ENCODE measurements at regions not wholly inside any gene's neighbourhood (a gene's known extent, or its start where the extent isn't known, plus 50 kb on each side); places are given as distances from the start of the nearest gene placed in this dataset.

DNA sequence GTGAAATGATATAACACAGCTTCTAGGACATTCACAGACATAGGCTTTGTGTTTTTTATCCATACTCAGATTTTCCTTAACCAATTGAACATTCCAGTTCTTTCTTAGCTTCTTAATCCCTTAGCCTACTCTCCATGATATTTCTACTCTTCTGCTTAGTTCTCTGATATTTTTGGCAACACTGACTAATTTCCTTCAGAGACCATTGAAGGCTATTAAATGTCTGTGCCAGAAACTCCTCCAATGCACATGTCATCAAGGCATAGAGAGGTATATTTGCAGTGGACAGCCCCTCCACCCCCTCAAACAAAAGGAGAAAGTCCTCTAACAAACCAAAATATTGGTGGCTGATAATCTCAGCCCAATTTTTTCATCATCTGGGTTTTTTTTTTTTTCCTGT lies 105.9 kb upstream of the TSC22D2 start:
- H3K9me1 ChIP-seq (ENCODE audit: control insufficient read depth, insufficient read depth, low read length): no peaks in the 10 kb centered on the region
- no TSS peak for BruUV-seq (replicated peaks)
- H3K27ac ChIP-seq (ENCODE audit: extremely low read depth, low read depth, low read length): no peak overlapping the region
- FAIRE-seq (no peak), ATAC-seq (no peak), DNase-seq (ENCODE audit: extremely low read depth in 1 of 4, low spot score in 3 of 4) (no peak)
- no peak for TF ChIP-seq SRSF3 (IDR thresholded peaks at IDR 0.05; ENCODE audit: insufficient read depth, low read length)
- TF ChIP-seq HOXB6 (CRISPR knock-in tag; IDR thresholded peaks at IDR 0.05; ENCODE audit: borderline replicate concordance): no peak
- no peak for TF ChIP-seq NR1H2 (CRISPR knock-in tag; IDR thresholded peaks at IDR 0.05)
- no peak for TF ChIP-seq ILK (tag; IDR thresholded peaks at IDR 0.05; ENCODE audit: borderline replicate concordance, low read depth)
- no peak for TF ChIP-seq SP1 (CRISPR knock-in tag; IDR thresholded peaks at IDR 0.05)
- no peaks in the 10 kb centered on the region for H3K9me3 ChIP-seq (replicated peaks; ENCODE audit: control insufficient read depth, insufficient read depth, low read depth, low read length)
- ChIA-PET CTCF (ENCODE audit: low intra/inter-chr PET ratio) (no interaction called here), POLR2A (interaction anchor here (1.3 kb wide), 1 partner anchor 14 kb away, joined by 4 read pairs; no protein-coding TSS in a partner anchor)
- H3K4me2 ChIP-seq (ENCODE audit: insufficient read depth, low read length): no peak overlapping the region
- no peak overlapping the region for H2AFZ ChIP-seq (ENCODE audit: low read depth, low read length)
- no peaks in the 10 kb centered on the region for H3K36me3 ChIP-seq (ENCODE audit: control insufficient read depth, insufficient read depth, low read length)
- H3K9ac ChIP-seq (ENCODE audit: insufficient read depth in 1 of 2, low read depth in 2 of 2, low read length in 2 of 2): no peak overlapping the region
- no peaks in the 10 kb centered on the region for H3K79me2 ChIP-seq (ENCODE audit: control insufficient read depth, insufficient read depth, low read length)
- in situ Hi-C loops (cut with MboI) (no loop called here), intact Hi-C loops (cut with micrococcal nuclease) (loop anchor here (5.0 kb wide), 1 partner anchor 105 kb away; the partner anchor contains the start of gene TSC22D2)
- no peaks in the 10 kb centered on the region for H3K27me3 ChIP-seq (ENCODE audit: control insufficient read depth in 2 of 2, insufficient read depth in 2 of 2, low read length in 2 of 2)
- no peaks in the 10 kb centered on the region; a peak in 1 of 5 replicates for H3K4me1 ChIP-seq (replicated peaks in 1 of 2; ENCODE audit: control insufficient read depth in 2 of 2, insufficient read depth in 2 of 2, low read length in 2 of 2)
- no peaks in the 10 kb centered on the region for H4K20me1 ChIP-seq (replicated peaks; ENCODE audit: control insufficient read depth, insufficient read depth, low read length)
- no peak overlapping the region for H3K4me3 ChIP-seq

DNA sequence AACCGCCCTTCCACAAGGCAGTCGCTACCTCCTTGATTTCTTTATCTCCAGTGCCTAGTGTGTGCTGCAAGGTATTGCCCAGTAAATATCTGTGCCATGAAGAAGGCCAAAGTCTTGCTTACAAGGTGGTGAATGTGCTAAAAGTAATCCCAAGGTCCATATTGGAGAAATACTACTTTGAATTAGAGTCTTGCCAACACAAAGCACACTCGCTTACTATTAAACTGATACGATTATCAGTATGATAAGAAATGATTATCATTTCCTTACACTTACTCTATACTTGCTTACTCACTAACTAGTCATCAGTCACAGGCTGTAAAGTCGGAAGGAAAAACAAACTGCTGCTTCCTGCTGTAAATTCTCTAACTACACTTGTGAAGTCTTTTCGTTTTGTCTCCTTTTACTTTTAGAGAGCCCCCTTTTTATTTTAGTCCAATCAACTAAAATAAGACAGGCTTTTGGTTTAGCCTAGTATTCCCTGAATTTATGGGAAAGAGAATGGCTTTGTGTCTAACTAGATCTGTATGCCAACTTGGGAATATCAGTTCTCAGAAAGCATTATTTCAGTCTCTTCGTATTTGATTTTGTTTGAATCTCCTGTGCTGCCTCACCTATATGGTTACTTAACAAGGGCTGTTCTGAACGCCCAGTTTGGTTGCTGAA lies 107.1 kb upstream of the TSC22D2 start:
- Histone ChIP-seq H3K4me3 (no peak overlapping the region), H3K9me3 (replicated peaks; ENCODE audit: control insufficient read depth, insufficient read depth, low read depth, low read length) (no peaks in the 10 kb centered on the region), H3K79me2 (ENCODE audit: control insufficient read depth, insufficient read depth, low read length) (no peaks in the 10 kb centered on the region), H3K9me1 (ENCODE audit: control insufficient read depth, insufficient read depth, low read length) (no peaks in the 10 kb centered on the region), H3K27ac (ENCODE audit: extremely low read depth, low read depth, low read length) (no peak overlapping the region), H3K4me2 (ENCODE audit: insufficient read depth, low read length) (no peak overlapping the region), H2AFZ (ENCODE audit: low read depth, low read length) (peak overlapping the region; percentile 57), H3K4me1 (replicated peaks in 1 of 2; ENCODE audit: control insufficient read depth in 2 of 2, insufficient read depth in 2 of 2, low read length in 2 of 2) (no peaks in the 10 kb centered on the region; a peak in 1 of 5 replicates), H4K20me1 (replicated peaks; ENCODE audit: control insufficient read depth, insufficient read depth, low read length) (no peaks in the 10 kb centered on the region), H3K9ac (ENCODE audit: insufficient read depth in 1 of 2, low read depth in 2 of 2, low read length in 2 of 2) (no peak overlapping the region), H3K27me3 (ENCODE audit: control insufficient read depth in 2 of 2, insufficient read depth in 2 of 2, low read length in 2 of 2) (no peaks in the 10 kb centered on the region), H3K36me3 (ENCODE audit: control insufficient read depth, insufficient read depth, low read length) (no peaks in the 10 kb centered on the region)
- no peak for ATAC-seq
- no TSS peak for BruUV-seq (replicated peaks)
- no peak for DNase-seq (ENCODE audit: extremely low read depth in 1 of 4, low spot score in 3 of 4)
- in situ Hi-C loops (cut with MboI) (no loop called here), intact Hi-C loops (cut with micrococcal nuclease) (loop anchor here (5.0 kb wide), 1 partner anchor 106 kb away; the partner anchor contains the start of gene TSC22D2)
- 12% methylated on average over 8 of the region's 8 CpGs for WGBS (ENCODE audit: insufficient coverage, low coverage, missing lambda C conversion rate)
- FAIRE-seq: no peak
- ChIA-PET POLR2A (interaction anchor here (0.7 to 1.3 kb wide), 2 partner anchors 16 to 108 kb away, joined by 3 to 4 read pairs; no protein-coding TSS in a partner anchor), CTCF (ENCODE audit: low intra/inter-chr PET ratio) (no interaction called here)
- TF ChIP-seq, protein P1, sequence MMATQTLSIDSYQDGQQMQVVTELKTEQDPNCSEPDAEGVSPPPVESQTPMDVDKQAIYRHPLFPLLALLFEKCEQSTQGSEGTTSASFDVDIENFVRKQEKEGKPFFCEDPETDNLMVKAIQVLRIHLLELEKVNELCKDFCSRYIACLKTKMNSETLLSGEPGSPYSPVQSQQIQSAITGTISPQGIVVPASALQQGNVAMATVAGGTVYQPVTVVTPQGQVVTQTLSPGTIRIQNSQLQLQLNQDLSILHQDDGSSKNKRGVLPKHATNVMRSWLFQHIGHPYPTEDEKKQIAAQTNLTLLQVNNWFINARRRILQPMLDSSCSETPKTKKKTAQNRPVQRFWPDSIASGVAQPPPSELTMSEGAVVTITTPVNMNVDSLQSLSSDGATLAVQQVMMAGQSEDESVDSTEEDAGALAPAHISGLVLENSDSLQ (IDR thresholded peaks at IDR 0.05): 0 out of 2 replicates have a peak, but pooled peaks have one; percentile 7
- TF ChIP-seq RBM14 (IDR thresholded peaks at IDR 0.05; ENCODE audit: borderline replicate concordance, insufficient read depth, low read depth, low read length) (no peak), DPF2 (IDR thresholded peaks at IDR 0.05) (peak; percentile 47; the same call in 1 of the 2 replicates), MEIS2 (IDR thresholded peaks at IDR 0.05; ENCODE audit: partially characterized antibody) (peak; percentile 32), POLR3A (IDR thresholded peaks at IDR 0.05; ENCODE audit: borderline replicate concordance, extremely low read depth, insufficient read depth, insufficient read length) (no peak)
- TF ChIP-seq, protein P2, sequence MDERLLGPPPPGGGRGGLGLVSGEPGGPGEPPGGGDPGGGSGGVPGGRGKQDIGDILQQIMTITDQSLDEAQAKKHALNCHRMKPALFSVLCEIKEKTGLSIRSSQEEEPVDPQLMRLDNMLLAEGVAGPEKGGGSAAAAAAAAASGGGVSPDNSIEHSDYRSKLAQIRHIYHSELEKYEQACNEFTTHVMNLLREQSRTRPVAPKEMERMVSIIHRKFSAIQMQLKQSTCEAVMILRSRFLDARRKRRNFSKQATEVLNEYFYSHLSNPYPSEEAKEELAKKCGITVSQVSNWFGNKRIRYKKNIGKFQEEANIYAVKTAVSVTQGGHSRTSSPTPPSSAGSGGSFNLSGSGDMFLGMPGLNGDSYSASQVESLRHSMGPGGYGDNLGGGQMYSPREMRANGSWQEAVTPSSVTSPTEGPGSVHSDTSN (CRISPR knock-in tag; IDR thresholded peaks at IDR 0.05; ENCODE audit: low read depth): no peak
- TF ChIP-seq, protein P2 (tag; conservative IDR thresholded peaks at IDR 0.05; ENCODE audit: low read depth): peak; percentile 37; the same call in 1 of the 2 replicates
